ENCODE measurements at regions not wholly inside any gene's neighbourhood (a gene's known extent, or its start where the extent isn't known, plus 50 kb on each side); places are given as distances from the start of the nearest gene placed in this dataset.

GRCh38 chr7:17406738-17407137, 108.3 kb downstream of the AHR start:
- no peak for TF ChIP-seq EZH2phosphoT487 (IDR thresholded peaks at IDR 0.05; ENCODE audit: borderline replicate concordance, low read depth, low read length)
- no peak for TF ChIP-seq CTCF (conservative IDR thresholded peaks at IDR 0.05; ENCODE audit: low read length)

All from OCI-LY7 (cell line).